GM12875 (cell line): ENCODE measurements at regions not wholly inside any gene's neighbourhood (a gene's known extent, or its start where the extent isn't known, plus 50 kb on each side); places are given as distances from the start of the nearest gene placed in this dataset.

Experiments
- H3K4me3 ChIP-seq: one replicate; pipeline ENCODE4 v1.5.1; 2011; ENCODE audit warnings: low read depth, low read length, control low read depth
- CTCF ChIP-seq: IDR thresholded peaks from 2 replicates; pipeline ENCODE4 v1.5.1; 2011; ENCODE audit warnings: low read depth, mild to moderate bottlenecking, control low read depth, inconsistent platforms, low read length, moderate library complexity, borderline replicate concordance; ENCODE audit not compliant: insufficient read depth

GRCh38 chrX:150143721-150144440 is 205.6 kb upstream of the EOLA2 start:
- H3K4me3 ChIP-seq, result no peak overlapping the region
- no peak for TF ChIP-seq CTCF

GRCh38 chrX:150146271-150146896 is 208.1 kb upstream of the EOLA2 start:
- no peak overlapping the region for H3K4me3 ChIP-seq
- TF ChIP-seq CTCF, result peak; percentile 16; the same call in 1 of the 2 replicates

GRCh38 chrX:150148749-150149672 is 210.7 kb upstream of the EOLA2 start:
- TF ChIP-seq CTCF, result no peak

GRCh38 chrX:150150076-150150779 is 211.9 kb upstream of the EOLA2 start:
- no peak overlapping the region for H3K4me3 ChIP-seq
- no peak for TF ChIP-seq CTCF

More at GRCh38 chrX:150148749-150149672, 210.7 kb upstream of the EOLA2 start:
- H3K4me3 ChIP-seq, result no peak overlapping the region

GRCh38 chrX:150150780-150151125 is 212.4 kb upstream of the MAMLD1 start:
- no peak overlapping the region for H3K4me3 ChIP-seq
- no peak for TF ChIP-seq CTCF

GRCh38 chrX:150152036-150152435 is 211.1 kb upstream of the MAMLD1 start:
- H3K4me3 ChIP-seq, result no peak overlapping the region
- no peak for TF ChIP-seq CTCF
